NOMO-1 treated with dmso at 0.1 percent for 144 hours (cell line): ENCODE measurements at regions not wholly inside any gene's neighbourhood (a gene's known extent, or its start where the extent isn't known, plus 50 kb on each side); places are given as distances from the start of the nearest gene placed in this dataset.

Experiments
- DNase-seq: peaks from one replicate; lab custom pipeline; 2025; ENCODE audit not compliant: unreplicated experiment; lab: John Stamatoyannopoulos, UW

DNA sequence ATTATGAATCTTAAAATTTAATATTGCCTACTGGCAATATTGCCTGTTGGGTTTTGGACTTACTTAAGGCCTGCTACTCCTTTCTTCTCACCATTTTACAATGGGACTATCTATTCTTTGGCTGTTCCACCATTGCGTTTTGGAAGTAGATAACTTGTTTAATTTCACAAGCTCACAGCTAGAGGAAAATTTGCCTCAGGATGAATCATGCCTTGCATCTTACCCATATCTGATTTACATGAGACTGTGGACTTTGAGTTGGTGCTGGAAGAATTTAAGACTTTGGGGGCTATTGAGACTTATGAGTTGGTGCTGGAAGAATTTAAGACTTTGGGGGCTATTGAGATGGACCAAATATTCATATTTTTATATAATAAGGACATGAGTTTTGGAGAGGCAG, 662.6 kb downstream of the METTL15 start:
- no peak for DNase-seq

DNA sequence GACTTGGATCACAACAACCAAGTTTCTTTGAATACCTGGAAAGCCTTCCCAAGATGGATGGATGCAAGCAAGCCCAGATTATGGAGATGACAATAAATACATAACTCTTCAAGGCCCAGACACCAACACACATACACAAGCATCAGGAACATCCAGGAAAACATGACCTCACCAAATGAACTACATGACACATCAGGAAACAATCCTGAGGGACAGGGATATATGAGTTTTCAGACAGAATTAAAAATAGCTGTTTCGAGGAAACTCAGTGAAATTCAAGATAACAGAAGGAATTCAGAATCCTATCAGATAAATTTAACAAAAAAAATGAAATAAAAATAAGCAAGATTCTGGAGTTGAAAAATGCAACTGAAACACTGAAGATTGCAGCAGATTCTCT, 659.4 kb downstream of the METTL15 start:
- DNase-seq = no peak

DNA sequence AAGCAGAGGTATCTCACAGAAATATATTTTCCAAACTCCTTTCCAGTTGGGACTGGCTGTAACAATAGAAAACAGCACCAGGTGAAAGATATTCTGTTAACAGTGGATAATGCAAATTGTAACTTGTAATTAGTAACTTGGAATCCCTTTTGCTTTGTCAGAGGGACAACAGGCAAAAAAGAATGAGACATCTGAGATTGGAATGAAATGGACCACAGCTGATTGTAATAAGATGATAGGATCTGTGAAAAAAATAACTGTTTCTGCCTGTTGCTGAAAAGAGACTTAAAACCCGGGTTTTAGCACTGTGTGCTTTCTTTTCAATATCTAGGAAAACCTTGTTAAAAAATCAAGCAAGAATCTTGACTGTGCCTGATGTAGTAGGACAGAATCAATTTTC, 655.7 kb downstream of the METTL15 start:
- DNase-seq = no peak

DNA sequence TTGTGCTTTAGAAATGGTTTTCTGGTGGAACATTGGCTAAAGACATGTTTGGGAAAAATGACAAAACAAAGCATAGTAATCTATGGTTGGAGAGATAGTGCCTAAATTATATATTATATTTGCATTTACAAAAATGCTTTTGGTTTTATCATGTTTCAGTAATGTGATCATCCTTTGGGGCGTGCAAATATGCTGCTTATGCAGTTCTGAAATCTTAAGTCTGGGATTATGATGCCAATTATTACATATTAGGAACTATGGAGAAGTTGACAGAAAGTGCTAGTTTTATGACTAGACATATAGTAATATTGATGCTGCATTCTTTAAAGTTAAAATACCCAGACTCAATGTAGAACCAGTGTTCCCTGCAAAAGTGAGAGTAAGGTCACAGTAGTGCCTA, 655.0 kb downstream of the METTL15 start:
- no peak for DNase-seq

DNA sequence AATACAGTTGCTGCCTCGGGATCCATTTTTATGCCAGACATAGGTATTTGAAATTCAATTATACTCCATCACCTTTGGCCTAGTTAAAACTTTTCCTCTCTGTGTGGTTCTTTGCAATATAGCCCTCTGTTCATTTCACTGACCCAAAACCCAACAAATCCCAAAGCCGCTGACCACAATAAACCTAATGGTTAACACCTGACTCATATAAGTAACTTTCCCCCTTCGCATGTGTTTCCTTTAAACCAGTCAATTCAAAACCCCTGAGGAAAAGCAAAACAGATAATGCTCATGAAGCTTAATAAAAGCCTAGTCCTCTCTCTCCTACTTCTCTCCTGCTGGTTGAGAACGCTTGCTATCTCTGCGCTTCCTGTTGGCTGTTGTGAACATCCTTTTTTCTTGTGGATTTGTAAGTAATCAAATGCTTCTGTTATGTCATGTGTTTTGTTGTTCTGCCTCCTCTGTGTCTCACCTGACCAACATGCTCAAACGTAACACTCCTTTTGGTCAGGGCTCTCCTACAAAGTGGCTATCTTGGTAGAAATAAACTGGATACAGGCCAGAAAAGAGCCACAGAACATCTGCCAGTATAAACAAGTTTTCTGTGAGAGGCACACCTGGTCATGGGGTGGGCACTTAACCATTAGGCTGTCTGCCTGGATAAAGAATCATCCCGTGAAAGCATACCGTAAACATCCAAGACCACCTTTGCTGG, 652.6 kb downstream of the METTL15 start:
- no peak for DNase-seq

DNA sequence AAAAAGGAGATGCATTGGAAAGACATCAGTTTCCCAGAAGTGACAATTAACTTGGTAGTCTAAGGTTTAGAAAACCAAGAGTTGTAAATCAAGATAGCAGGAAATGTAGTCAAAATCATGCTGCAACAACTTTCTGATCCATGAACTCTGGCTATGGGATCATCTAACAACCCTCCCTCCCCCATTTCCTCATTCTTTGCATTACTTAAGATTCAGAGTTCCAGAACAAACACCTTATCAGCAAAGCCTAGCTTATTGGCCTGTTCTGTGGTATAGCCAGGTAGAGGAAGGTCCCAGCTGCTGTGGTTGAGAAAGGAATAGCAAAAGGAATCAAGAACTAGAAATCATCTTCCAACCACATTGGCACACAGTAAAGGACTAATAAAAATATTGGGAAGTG, 651.1 kb downstream of the METTL15 start:
- no peak for DNase-seq

DNA sequence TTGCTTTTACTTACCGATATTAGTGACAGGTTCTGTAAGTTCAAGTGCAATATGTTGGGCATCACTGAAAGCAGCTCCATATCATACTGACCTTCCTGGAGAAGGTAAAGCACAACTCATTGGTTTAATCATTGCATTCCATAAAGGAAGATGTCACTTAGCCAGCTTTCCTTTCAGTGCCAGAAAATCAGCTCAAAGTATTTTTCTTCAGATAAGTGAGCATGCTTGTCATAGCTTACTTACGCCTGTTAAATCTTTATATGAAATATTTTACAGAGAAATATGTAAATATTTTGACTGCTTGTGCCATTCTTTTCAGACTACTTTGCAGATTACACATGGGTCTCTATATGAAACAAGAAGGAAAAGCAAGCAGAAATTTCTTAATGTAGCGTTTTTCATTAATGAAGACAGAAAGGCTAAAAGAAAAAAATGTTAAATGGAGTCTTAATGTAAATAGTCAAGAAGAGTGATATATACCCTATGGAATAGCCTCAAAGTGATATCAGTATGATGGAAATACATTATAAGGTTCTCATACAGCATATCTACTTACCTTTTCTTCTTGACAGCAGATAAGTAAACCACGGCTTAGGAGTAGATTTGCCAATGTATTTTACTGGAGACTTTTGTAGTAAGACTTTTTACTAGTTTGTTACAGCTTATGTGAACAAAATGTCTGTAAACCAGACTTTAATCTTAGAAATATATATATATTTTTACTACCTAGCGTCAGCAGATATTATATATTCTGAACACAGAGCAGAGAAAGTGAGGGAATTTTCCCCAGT, 649.7 kb downstream of the METTL15 start:
- no peak for DNase-seq

DNA sequence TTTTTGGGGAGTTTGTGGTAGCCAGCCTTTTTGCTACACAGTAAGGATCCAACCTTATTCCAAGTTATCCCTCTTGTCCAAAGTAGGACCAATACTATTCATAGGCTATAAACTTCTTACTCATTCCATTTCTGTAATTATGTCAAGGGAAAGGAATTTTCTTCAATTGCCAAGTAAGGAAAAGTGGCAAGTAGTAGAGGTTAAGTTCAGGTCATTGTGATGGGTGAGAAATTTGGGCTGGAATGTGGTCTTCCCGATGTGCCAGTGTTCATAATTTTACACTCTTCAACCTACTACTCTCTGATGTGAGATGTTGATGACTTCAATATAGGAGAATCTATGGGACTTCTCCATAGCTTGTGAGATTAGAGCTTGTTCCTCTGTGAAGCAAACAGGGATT, 648.8 kb downstream of the METTL15 start:
- no peak for DNase-seq

DNA sequence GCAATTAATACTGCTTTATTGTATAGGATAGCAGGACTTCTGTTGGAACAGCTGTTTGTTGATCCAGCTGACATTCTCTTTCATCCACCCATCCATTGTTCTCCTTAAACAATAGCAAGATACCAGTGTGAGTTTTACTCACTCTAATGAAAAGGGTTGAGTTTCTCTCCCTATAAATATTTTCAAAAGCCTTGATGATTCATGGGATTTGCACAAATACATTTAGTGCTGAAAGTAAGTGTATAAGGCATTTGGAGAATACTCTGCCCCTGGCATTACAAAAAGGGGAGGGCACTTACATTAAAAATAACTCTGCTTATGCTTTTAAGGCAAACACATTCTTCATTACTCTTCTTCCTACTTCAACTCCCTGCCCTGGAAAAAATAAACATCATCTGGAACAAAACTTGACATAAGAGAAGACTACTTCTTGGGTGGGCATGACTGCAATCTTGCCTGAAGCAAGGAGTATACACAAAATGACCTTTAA, 634.9 kb downstream of the METTL15 start:
- no peak for DNase-seq

DNA sequence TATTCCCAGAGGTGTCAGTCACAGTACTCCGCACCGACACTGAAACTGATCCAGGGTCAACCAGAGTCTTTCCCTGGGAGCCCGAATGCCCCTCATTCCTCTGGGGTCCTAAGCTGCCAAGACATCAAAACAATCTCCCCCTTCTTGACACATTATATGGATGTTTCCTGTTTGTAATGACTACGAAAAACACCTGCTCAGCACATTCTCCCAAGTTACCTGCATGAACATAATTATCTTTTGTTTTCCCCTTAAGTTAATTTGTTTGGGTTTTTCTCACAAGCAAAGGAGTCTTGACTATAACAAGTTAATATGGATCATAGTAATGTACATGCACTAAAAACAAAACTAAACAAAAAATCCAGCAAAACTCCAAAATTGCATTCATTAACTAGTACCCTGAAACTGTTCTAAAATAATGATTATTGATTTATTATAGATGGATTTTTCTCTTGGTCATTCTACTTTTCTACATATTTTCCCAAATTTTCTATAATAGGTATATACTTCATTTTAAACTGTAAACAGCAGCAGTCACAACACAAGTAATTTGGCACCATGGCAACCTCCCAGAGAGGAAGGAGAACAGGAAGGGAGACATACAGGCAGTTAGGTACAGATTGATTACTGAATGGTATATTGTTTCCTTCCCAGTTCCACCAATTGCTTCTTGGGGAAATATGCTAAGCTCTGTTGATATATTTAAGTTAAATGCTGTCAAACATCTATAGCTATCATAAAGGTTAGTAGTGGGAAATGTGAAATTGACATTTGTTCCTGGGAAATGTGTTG, 631.5 kb downstream of the METTL15 start:
- DNase-seq = no peak

DNA sequence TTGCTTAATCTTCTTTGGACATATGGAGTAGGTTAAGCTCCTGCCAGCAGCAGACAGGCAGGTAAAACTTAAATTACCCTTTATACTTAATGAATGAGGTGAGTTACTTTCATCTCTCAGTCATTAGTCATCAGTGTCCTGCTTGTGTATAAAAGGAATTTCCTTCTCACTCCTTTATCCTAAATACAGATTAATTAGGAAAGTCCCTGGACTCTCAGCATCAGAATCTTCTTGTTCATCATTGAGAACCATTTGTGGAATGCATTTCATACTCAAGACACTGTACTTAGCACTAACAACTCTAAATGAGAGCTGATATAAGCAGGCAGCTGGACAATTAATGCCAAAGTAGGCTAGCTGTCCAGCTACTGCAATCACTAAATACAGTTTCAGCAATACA, 630.4 kb downstream of the METTL15 start:
- no peak for DNase-seq

DNA sequence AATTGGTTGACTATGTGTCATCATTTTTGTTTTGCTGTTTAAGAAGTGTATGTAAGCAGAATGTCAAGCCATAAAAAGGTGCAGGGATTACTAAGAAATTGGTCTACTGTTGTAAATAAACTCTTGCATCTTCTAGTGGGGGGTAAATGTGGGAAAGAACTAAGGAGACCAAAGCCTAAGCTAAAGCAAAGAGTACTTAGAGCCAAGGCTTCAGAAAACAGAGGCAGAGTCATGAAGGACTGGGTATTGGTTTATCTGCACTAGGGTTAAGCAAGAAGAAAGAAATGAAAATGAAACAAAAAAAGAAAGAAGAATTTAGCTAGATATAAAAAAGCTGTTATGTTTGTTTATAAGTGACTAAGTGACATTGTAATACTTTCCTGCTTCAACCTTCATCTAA, 628.1 kb downstream of the METTL15 start:
- no peak for DNase-seq

DNA sequence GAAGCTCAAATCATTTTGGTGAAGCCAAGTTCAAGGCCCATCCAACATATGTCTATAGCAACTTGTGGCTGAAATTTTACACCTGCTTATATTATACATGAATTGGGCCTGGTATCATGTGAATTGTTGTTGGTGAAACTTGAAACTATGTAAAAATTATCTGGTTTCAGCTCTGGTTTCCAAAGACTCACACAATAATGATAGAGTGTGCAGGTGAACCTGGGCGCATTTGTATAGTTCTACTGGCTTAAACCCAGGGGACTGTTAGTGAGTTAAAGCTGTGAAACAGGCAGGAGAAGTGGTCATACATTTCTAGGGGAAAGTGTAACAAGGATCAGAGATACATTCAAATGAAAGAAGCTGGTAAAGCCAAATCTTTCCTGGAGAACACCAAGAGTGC, 627.3 kb downstream of the METTL15 start:
- no peak for DNase-seq

DNA sequence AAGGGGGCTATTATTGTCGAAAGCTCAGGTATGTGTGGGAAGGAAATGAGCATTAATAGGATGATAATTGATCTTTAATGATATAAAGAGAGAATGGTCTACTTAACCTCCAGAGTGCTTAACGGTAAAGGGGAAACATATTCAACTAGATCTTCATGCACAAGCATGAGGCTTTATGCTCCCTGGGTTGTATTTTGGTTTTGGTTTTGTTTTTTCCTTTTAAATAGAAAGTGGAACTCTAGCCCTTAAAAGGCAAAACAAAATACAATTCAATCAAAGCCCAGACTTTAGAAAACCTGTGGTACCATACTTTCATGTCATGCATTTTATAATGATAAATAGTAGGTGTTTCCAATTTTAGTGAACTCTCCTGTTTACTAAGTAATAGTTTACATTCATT, 622.7 kb downstream of the METTL15 start:
- DNase-seq = no peak

DNA sequence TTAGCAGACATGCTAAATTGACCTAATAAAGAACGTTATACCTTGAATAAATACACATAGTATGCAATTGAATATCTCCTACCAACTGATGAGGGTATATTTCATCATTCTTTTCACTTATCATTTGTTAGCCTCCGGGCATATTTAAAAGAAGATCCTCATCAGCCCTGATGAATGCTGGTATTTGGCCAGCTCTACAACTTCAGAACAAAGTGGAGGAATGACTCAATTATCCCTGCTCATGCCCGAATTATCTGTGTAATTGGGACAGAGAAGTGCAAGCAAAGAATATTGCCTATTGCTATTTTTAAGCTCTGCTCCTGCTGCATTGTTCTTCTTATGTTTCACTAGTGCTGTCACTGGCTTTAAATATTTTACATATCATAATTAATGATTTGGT, 622.1 kb downstream of the METTL15 start:
- DNase-seq = no peak

DNA sequence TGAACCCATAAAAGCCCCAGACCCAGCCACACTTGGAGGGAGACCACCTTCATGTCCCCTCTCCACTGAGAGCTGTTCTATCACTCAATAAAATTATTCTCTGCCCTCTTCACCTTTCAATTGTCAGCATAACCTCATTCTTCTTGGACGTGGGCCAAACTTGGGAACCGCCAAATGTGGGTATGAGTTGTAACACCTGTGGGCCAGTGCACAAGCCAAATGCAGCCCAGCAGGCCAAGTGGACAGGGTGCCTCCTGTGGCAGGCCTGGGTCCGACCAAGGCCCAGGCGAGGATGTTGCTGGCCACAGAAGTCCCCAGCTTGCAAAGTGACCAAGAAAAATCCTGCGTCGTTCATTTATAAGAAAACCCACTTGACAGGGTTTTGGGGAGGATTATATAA, 621.2 kb downstream of the METTL15 start:
- DNase-seq = no peak

DNA sequence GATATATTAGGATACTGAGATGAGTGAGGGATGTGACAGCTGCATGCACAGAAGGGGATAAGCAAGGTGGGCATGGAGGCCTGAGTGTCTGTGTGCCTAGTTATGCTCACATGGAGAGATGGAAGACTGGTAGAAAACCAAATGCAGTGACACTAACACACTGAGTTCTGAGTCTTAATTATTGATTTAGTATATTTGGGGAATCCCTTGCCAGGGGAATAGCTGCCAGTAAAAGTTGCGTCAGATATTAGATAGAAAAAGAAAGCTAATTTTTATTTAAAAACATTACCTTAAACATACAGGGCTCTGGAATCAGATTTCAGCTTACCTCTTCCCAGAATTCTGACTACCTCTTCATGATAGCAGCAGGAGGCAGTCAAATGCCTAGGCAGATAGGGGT, 620.5 kb downstream of the METTL15 start:
- DNase-seq = no peak

DNA sequence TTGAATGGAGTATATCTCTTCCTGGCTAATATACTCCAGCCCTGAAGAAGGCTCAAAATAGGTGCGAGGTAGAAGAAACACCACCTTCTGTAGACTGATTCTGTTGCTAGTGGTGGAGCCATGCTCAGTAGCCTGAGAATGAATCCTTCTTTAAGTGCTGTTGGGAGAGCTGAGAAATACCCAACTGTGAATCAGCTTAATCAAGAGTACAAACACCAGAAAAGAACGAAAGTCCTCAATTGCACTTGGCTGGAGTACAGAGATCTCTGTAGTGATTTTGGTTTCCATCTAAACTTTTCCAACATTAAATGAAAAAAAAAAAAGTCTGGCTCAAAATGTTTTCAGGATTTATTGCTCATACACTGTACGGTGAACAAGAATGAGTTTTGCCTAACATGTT, 619.1 kb downstream of the METTL15 start:
- no peak for DNase-seq

DNA sequence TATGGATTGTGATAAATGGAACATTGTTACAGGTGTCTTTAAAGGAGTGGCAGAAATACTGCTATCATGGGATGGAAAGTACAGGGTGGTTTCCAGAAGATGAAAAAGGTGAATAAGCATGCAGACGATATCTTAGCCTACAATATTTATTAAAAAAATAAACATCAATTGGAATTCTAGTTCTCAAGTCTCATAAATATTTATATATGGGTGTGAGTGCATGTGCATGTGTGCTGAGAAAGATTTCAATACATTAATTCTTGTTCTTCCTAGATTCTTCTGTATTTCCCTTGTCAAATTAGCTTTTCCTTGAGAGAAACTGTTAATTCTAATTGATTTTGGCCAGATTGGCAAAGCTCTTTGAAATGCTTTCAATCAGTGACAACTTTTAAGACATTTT, 618.2 kb downstream of the METTL15 start:
- DNase-seq = no peak

DNA sequence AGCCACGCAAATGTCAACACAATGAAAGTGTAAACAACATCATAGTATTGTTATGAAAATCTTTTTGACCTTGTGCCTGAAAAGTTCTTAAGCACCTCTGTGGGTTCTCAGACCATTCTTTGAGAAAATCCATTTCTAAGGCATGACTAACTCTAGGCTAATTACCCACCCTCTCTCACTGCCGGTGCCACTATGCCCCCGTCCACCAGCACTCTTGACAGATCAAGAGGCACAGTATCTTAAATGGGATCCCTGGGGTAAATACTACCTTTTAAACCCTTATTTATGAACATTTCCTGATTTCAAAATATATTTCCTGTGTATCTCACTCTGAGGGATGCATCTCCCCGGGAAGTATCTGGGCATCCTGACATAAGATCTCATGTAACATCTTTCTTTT, 607.5 kb downstream of the METTL15 start:
- no peak for DNase-seq

DNA sequence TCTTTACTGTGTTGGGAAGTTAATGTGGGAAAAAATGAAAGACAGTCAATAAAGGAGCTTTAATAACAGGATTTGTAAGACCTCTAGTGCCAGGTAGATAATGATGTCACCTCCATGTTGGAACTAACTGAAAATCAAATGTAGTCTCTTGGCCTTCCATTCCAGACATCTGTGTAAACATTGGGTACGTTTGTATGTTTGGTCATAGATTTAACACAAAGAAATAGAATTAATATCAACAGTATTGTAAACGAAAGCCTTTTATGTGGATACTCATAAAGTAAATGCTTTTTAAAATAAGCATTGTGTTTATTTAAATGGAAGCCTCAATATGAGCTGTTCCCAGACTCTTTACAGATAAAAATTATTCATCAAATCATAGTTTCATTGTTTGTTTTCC, 605.7 kb downstream of the METTL15 start:
- no peak for DNase-seq

DNA sequence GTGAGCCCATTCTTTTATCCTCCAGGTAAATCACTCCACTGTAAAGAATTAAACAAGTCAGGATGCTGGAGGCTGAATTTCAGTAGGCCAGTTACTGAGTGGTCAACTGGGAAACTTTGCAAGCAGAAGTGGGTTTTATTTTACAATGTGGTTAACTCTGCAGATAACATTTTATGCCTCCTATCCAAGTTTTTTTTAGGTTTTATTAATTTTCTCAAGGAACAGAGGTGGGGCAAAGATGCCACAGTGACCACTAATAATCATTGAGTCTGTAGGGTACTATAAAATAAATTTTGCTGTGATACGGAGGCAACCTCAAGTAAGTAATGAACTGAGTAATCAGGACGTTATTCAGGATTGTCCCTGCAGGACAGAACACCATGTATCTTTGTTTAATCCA, 599.9 kb downstream of the METTL15 start:
- no peak for DNase-seq
